Upper lobe of left lung (tissue), 4 donors: ENCODE measurements at regions not wholly inside any gene's neighbourhood (a gene's known extent, or its start where the extent isn't known, plus 50 kb on each side); places are given as distances from the start of the nearest gene placed in this dataset.
"Not testable (repeated sequence)": the region's sequence is repeated elsewhere in the genome, so short reads cannot be mapped to it uniquely, and the experiment has no call there.

Source experiments
- CTCF ChIP-seq, 6 experiments: fragments of 450-650 bp in 4 of 6; fragments of 200-600 bp in 2 of 6; sonication (generic) in 2 of 6; IDR thresholded peaks; one replicate each; pipeline ENCODE4 v1.5.1; 2016 to 2019; ENCODE audit warnings: antibody characterized with exemption in 6 of 6
- EP300 ChIP-seq, 4 donors: sonication (generic); formaldehyde crosslinking; IDR thresholded peaks; one replicate each; pipeline ENCODE4 v1.5.1; 2017; ENCODE audit warnings: antibody characterized with exemption in 4 of 4, control low read depth in 2 of 4
- POLR2AphosphoS5 ChIP-seq, 2 donors: sonication (generic); formaldehyde crosslinking; IDR thresholded peaks; one replicate each; pipeline ENCODE4 v1.5.1; 2017; ENCODE audit warnings: antibody characterized with exemption in 2 of 2

- TF ChIP-seq CTCF, POLR2AphosphoS5, EP300 (IDR thresholded peaks at IDR 0.05): not testable (repeated sequence)
Measured at GRCh38 chr12:131429697-131430096, 281.2 kb upstream of the SFSWAP start.
